OCI-LY3 (cell line): ENCODE measurements at regions not wholly inside any gene's neighbourhood (a gene's known extent, or its start where the extent isn't known, plus 50 kb on each side); places are given as distances from the start of the nearest gene placed in this dataset.

Source experiments
- EZH2phosphoT487 ChIP-seq: fragments of 200-600 bp; shearing (Covaris generic); IDR thresholded peaks from 2 replicates; pipeline ENCODE4 v1.6.1; 2018; ENCODE audit warnings: antibody characterized with exemption, mixed run types, low read depth
- TF ChIP-seq, protein P1 (sequence below): fragments of 200-600, 300-600 bp; sonication (generic); IDR thresholded peaks from 2 replicates; pipeline ENCODE4 v1.5.1; 2014; ENCODE audit warnings: antibody characterized with exemption, low read length, low read depth

DNA sequence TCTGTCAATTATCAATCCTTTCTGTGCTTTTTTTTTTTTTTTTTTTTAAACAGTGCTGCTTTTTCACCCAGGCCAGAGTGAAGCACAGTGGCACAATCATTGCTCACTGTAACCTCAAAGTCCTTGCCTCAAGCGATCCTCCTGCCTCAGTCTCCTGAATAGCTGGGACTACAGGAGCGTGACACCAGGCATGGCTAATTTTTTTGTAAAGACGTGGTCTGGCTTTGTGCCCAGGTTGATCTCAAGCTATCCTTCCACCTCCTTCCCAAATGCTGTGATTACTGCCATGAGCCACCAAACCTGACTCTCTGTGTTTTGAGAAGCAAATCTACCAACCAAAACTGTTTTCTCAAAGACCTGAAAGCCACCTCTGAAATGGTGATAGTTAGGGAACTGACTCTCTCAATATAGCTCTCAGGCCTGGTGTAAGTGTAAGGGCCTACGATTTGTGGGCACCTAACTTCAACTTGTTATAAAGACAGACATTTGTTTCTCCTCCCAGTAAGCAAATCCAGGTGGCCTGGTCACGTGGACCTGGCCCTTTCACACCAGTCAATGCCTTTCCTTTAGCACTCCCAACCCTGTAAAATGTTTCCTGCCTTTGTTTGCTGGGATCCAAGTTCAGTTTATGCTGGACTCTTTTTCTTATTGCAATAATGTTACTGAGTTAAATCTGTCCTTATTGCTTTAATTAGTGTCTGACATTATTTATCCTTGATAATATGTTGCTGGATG is 2015.9 kb downstream of the PCDH7 start:
- no peak for TF ChIP-seq EZH2phosphoT487
- TF ChIP-seq, protein P1, sequence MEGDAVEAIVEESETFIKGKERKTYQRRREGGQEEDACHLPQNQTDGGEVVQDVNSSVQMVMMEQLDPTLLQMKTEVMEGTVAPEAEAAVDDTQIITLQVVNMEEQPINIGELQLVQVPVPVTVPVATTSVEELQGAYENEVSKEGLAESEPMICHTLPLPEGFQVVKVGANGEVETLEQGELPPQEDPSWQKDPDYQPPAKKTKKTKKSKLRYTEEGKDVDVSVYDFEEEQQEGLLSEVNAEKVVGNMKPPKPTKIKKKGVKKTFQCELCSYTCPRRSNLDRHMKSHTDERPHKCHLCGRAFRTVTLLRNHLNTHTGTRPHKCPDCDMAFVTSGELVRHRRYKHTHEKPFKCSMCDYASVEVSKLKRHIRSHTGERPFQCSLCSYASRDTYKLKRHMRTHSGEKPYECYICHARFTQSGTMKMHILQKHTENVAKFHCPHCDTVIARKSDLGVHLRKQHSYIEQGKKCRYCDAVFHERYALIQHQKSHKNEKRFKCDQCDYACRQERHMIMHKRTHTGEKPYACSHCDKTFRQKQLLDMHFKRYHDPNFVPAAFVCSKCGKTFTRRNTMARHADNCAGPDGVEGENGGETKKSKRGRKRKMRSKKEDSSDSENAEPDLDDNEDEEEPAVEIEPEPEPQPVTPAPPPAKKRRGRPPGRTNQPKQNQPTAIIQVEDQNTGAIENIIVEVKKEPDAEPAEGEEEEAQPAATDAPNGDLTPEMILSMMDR: no peak
